Stimulated activated CD4-positive, alpha-beta T cell treated with anti-CD3 and anti-CD28 coated beads, Interleukin-15, amount 100 ng/mL, for 24 hours (primary cell): ENCODE measurements at regions not wholly inside any gene's neighbourhood (a gene's known extent, or its start where the extent isn't known, plus 50 kb on each side); places are given as distances from the start of the nearest gene placed in this dataset.

ENCODE experiments used
- DNase-seq: peaks from one replicate; pipeline ENCODE4 v3.0.0-alpha.2; 2020

- no peak for DNase-seq
These were observed 211.3 kb upstream of the NAV3 start for GRCh38 chr12:77619425-77619824.

DNA sequence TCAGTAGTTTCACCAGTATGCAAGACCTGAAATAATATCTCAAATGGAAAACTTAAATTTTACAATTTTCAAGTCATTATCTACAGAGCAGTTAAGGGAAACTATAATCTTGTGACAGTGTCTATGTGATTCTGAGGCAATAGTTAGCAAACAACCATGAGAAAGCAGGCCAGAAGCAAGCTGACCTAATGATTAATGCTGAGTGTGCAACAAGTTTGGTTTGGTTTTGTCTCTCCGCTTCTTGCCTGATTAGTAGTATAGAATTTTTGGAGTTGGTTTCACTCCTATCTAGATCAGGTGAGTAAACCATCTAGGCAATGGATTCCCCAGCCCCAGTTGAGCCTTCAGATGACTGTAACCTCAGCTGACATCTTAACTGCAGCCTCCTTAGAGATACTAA, 212.9 kb upstream of the NAV3 start:
- no peak for DNase-seq

GRCh38 chr12:77615332-77615731, 215.4 kb upstream of the NAV3 start:
- no peak for DNase-seq

GRCh38 chr12:77613411-77613810, 217.3 kb upstream of the NAV3 start:
- no peak for DNase-seq

DNA sequence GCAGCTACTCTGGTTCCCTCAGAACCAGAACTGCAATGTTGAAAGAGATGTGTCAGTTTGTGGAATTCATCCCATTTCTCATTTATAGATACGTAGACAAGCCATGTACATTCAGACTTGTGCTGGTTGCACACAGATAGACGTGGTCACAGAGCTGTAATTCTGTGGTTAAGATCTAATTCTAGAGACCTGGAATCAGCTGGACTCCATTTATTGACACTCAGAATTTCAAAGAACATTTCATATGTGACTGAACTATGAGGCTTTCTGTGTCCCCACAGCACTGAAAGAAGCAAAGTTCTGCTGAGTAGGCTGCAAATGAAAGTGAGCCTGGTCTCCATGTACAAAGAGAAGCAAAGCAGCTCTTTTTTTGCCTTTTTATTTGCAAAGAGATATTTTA, 220.2 kb upstream of the NAV3 start:
- DNase-seq: no peak

- DNase-seq: no peak
These were observed 221.7 kb upstream of the NAV3 start for GRCh38 chr12:77609016-77609415.

- no peak for DNase-seq
These were observed 222.3 kb upstream of the NAV3 start for GRCh38 chr12:77608271-77608824.

GRCh38 chr12:77606348-77606747, 224.3 kb upstream of the NAV3 start:
- no peak for DNase-seq

DNA sequence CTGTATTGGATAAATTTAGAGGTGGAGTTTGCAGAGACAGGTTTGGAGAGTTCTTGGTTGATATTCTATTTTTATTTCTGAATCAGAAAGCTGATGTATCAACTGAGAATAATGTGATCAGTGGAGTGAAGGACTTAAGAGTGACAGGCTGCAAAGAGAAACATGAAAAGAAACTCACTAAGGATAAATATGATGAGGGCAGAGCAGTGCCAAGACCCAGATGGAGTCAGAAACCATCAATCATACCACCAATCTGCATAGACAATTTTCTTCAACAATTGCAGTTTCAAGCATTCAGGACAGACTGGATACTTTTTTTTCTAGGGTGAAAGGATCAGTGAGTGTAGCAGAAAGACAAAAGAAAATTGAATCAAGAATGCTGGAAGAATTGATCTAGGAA, 226.7 kb upstream of the NAV3 start:
- no peak for DNase-seq

DNA sequence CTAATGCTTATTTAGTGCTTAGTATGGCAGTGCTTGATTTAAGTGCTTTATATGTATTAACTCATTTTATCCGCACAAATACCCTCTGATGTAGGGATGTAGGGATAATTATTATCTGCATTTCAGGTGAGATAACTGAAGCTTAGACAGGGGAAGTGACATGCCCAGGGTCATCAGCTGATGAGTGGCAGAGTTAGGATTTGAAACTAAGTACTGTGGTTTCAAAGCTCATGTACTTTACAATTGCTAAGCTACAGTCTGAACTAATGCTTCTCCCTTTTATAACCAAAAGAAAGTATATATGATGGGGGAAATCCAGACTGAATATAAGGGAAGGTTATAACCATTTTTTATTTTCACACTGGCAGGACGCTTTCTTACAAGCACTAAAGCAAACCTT, 229.6 kb upstream of the NAV3 start:
- no peak for DNase-seq

DNA sequence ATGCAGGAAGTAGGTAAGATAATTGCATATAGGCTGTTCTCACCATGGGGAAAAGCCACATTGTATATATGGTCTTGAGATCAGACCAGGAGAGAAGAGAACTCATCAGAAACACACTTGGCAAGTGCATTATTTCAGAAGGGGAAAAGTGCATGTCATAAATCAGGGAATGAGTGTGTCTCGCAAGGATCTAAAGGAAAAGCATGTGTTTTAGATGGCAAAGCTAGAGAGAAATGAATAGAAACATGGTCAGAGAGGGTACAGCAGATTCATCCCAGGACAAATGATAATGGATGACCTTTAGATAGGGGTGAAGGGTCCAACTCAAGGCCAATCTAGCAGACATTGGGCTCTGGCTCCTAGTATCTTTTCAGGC, 230.2 kb upstream of the NAV3 start:
- no peak for DNase-seq

- no peak for DNase-seq
These were observed 230.8 kb upstream of the NAV3 start for GRCh38 chr12:77599782-77600467.

- no peak for DNase-seq
These were observed 236.3 kb upstream of the NAV3 start for GRCh38 chr12:77594366-77594765.

DNA sequence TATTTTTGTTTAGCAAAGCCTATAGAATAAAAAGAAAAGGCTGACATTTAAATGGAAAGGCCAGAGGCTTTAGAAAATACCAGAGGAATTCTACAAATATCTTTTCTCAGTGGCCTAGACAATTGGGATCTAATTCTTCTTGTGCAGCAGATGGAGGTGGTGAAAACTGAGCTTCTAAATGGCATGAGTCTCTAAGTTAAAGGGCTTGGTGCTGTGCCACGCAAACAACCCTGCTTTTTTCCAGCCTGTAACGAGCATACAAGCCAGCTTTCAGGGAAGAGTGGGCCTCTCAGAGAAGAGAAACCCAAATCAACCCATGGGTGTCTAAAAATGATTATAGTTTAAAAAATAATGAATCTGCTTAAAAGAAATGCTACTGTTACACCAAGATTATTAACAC, 237.9 kb upstream of the NAV3 start:
- DNase-seq: no peak

- DNase-seq: no peak
These were observed 238.5 kb upstream of the NAV3 start for GRCh38 chr12:77591959-77592743.

DNA sequence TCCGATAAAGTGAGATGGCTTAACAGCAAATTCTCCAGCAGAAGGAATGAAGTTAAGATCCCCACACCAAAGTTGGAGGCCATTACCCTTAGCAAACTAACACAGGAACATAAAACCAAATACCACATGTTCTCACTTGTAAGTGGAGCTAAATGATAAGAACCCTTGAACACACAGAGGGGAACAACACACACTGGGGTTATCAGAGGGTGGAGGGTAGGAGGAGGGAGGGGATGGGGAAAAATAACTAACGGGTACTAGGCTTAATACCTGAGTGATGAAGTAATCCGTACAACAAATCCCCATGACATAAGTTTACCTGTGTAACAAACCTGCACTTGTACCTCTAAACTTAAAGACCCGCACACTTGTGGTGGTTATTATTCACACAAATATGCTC, 240.4 kb upstream of the NAV3 start:
- DNase-seq: no peak

DNA sequence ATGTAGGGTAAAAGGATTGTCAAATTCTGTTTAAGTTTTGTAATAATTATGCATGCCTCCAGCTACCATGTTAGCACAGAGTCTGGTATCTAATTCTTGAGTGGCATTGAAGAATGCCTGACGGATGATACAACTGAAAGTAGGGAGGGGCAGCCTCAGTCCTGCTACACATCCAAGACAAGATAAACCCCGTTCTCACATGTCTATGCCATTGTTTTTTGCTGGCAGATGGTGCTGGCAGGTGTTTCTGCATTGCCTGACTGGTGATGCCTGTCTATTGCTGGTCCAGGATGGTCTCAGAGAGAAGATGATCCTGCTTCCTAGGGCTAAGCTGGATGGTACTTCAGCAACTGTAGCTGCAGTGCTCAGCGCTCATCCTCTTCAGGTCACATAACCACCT, 245.8 kb upstream of the NAV3 start:
- no peak for DNase-seq

- no peak for DNase-seq
These were observed 252.1 kb upstream of the NAV3 start for GRCh38 chr12:77578466-77579220.

GRCh38 chr12:77577791-77578190, 252.9 kb upstream of the NAV3 start:
- no peak for DNase-seq

DNA sequence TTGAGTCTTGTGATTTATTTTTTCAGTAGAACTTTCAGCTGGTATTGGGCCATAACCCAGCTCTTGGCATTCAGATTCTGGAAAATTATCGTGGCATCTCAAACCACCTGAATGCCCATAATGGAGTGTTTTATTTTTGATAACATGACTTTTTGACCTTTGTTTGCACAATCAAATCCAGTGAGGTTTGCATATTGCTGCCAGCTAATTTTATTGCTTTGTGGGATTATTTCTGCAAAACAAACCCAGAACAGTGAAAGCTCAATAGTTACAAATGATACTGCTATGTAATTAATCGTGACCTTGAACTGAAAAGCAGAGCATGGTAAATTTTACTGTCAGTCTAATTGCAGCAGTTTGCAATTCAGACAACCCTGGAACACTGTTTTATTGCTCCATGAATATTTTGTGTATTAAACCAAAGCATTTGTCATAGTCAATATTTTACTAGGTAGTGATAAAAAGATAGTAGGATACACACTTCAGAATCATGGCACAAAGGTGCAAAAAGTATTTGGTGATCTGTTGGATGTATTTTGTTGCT, 255.2 kb upstream of the NAV3 start:
- no peak for DNase-seq

GRCh38 chr12:77572371-77572770, 258.3 kb upstream of the NAV3 start:
- DNase-seq: no peak

GRCh38 chr12:77571768-77572167, 258.9 kb upstream of the NAV3 start:
- no peak for DNase-seq

DNA sequence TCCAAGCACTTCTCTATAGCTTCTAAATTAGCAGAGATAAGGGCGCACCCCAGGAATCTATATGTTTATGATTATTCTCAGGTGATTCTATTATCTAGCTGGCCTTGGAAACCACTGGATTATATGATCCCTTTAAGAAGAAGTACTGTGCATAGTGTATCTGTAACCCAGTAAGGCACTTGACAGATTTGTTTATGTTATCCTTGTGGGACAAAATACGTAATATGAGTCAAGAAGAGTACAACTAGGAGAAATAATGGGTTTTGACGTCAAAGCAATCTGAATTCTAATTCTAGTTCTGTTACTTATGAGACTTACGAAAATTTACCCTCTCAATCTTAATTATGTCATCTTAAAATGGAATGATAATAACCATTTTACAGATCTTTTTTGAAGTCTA, 259.6 kb upstream of the NAV3 start:
- DNase-seq: no peak
